Kidney epithelial cell (primary cell): ENCODE measurements at regions not wholly inside any gene's neighbourhood (a gene's known extent, or its start where the extent isn't known, plus 50 kb on each side); places are given as distances from the start of the nearest gene placed in this dataset.

ENCODE experiments used
- DNase-seq: peaks from one replicate; pipeline ENCODE4 v3.0.0-alpha.2; 2010; ENCODE audit warnings: low read depth
- H3K27me3 ChIP-seq: 2 replicates; pipeline ENCODE4 v1.6.0; 2011; ENCODE audit warnings: low read length; ENCODE audit not compliant: control insufficient read depth, insufficient read depth
- H3K36me3 ChIP-seq: 2 replicates; pipeline ENCODE4 v1.5.1; 2011; ENCODE audit warnings: low read length; ENCODE audit not compliant: control insufficient read depth, insufficient read depth
- H3K4me3 ChIP-seq: 2 replicates; pipeline ENCODE4 v1.5.1; 2011; ENCODE audit warnings: low read depth, mild to moderate bottlenecking, control low read depth, low read length
- TF ChIP-seq, protein P1 (sequence below): IDR thresholded peaks from 2 replicates; pipeline ENCODE4 v1.5.1; 2011; ENCODE audit warnings: mild to moderate bottlenecking, moderate library complexity, low read length, control low read depth, inconsistent platforms; ENCODE audit not compliant: insufficient read depth, poor library complexity, severe bottlenecking

DNA sequence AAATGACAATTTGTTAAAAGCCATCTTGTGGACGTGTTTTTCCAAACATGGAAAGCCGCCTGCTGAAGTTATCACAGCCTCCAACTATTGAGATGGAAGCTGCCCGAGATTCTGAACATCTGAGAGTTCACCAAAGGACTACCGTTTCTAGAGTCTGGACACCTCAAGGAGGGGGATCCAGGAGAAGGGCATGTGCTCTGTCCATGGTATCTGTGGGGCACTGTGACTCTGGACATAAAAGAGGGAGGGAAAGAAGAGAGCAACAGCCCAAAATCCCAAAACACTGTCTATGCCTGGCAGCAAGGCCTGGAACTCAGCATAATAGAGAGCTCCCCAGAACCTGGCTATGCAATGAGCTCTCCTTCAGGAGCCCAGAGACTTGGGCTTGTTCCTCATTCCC is 319.9 kb downstream of the EN1 start:
- H3K4me3 ChIP-seq, result no peak overlapping the region
- no peaks in the 10 kb centered on the region for H3K36me3 ChIP-seq
- DNase-seq, result no peak
- H3K27me3 ChIP-seq, result no peaks in the 10 kb centered on the region
- TF ChIP-seq, protein P1, sequence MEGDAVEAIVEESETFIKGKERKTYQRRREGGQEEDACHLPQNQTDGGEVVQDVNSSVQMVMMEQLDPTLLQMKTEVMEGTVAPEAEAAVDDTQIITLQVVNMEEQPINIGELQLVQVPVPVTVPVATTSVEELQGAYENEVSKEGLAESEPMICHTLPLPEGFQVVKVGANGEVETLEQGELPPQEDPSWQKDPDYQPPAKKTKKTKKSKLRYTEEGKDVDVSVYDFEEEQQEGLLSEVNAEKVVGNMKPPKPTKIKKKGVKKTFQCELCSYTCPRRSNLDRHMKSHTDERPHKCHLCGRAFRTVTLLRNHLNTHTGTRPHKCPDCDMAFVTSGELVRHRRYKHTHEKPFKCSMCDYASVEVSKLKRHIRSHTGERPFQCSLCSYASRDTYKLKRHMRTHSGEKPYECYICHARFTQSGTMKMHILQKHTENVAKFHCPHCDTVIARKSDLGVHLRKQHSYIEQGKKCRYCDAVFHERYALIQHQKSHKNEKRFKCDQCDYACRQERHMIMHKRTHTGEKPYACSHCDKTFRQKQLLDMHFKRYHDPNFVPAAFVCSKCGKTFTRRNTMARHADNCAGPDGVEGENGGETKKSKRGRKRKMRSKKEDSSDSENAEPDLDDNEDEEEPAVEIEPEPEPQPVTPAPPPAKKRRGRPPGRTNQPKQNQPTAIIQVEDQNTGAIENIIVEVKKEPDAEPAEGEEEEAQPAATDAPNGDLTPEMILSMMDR, result no peak

DNA sequence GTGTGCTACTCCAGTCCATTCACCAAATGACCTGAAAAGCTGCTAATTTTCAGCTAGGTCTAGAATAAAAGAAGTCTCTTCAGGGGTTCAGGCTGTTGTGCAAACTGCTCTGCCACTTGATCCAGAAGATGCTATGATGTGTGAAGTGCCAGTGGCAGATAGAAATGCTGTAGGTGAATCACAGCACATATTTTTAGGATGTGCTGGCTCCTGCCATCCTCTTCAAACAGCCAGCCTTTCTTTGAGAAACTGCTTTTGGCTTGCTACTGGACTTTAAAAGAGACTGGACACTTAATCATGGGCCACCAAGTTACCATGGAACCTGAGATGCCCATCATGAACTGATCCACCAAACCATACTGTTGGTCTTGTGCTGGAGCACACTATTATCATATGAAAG is 322.1 kb downstream of the EN1 start:
- DNase-seq, result no peak
- no peaks in the 10 kb centered on the region for H3K36me3 ChIP-seq

DNA sequence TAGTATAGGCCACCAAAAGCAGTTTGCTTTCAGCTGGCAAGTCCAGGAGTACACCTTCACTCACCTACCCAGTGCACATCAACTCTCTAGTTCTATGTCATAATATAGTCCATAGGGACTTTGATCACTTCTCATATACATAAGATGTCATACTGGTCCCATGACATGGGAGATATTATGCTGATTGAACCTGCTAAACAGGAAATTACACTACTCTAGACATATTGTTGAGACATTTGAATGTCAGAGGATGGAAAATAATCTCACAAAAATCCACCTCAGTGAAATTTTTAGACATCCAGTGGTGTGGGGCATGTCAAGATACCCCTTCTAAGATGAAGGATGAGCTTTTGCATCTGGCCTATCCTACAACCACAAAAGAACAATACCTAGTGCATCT is 322.5 kb downstream of the EN1 start:
- Histone ChIP-seq H3K36me3 (no peaks in the 10 kb centered on the region), H3K4me3 (no peak overlapping the region), H3K27me3 (no peaks in the 10 kb centered on the region)
- no peak for DNase-seq
- TF ChIP-seq, protein P1, result no peak

More for the DNA sequence above, 322.1 kb downstream of the EN1 start:
- Histone ChIP-seq H3K27me3 (no peaks in the 10 kb centered on the region), H3K4me3 (no peak overlapping the region)
- TF ChIP-seq, protein P1, result no peak

DNA sequence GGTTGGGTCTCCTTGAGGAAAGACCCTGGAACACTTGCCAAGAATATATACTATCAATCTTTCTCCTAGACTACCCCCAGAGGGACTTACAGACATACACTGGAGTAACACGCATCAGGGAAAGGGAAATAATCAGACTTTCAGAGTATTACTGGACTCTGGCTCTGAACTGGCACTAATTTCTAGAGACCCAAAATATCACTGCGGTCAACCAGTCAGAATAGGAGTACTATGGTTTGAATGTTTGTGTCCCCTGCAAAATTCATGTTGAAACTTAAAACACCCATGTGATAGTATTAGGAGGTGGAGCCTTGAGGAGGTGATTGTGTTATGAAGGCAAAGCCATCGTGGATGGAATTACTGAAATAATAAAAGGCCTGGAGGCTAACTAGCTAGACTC is 323.7 kb downstream of the EN1 start:
- no peak overlapping the region for H3K4me3 ChIP-seq
- H3K27me3 ChIP-seq, result no peaks in the 10 kb centered on the region
- TF ChIP-seq, protein P1, result no peak
- no peak for DNase-seq
- H3K36me3 ChIP-seq, result no peaks in the 10 kb centered on the region

DNA sequence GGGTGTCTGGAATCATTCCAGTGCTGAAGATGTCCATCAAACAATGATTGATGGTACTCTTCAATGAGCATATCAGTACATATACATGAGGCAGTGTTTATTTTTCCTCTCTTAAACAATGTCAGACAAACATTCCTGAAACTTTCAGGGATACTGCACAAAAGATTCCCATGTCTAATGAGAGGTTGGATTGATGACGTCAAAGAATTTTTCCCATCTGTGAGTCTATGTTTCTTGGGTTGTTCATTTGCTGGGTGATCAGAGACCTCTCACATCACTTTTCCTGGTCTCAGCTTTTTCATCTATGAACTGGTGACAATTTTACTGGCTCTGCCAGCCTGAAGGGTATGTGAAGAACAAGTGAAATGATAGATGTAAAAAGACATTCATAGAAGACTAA is 325.5 kb downstream of the EN1 start:
- no peak for DNase-seq
- TF ChIP-seq, protein P1, result no peak
- Histone ChIP-seq H3K4me3 (no peak overlapping the region), H3K27me3 (no peaks in the 10 kb centered on the region), H3K36me3 (no peaks in the 10 kb centered on the region)

DNA sequence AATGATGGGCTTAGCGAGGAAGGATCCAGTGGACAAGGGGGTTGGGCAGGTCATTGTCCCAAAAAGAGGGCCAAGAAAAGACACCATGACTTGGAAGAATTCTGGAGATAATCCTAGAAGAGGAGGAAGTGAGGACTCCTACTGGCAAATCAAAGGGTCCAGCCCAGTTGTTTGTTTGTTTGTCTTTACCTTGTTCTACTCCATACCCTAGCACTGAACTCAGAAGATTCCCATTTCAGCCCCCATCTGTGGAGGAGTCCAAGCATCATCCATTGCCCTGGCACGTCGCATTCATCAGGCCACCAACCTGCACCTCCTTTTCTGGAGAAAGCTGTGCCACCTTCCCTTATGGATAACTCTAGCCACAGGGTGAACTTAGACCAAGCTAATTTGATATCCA is 326.2 kb downstream of the EN1 start:
- TF ChIP-seq, protein P1, result no peak
- no peaks in the 10 kb centered on the region for H3K27me3 ChIP-seq
- no peaks in the 10 kb centered on the region for H3K36me3 ChIP-seq
- no peak overlapping the region for H3K4me3 ChIP-seq
- no peak for DNase-seq
